HEK293 (cell line): ENCODE measurements at regions not wholly inside any gene's neighbourhood (a gene's known extent, or its start where the extent isn't known, plus 50 kb on each side); places are given as distances from the start of the nearest gene placed in this dataset.

Experiments
- CTCF ChIA-PET: fragments of 350-600 bp; formaldehyde crosslinking; extraction: SDS; loops from one replicate; lab custom pipeline; 2021; ENCODE audit warnings: antibody characterized with exemption; lab: Yijun Ruan, JAX
- POLR2A ChIA-PET: fragments of 300-600 bp; formaldehyde crosslinking; extraction: SDS; loops from one replicate; lab custom pipeline; 2020; ENCODE audit warnings: antibody characterized with exemption, inconsistent platforms; lab: Yijun Ruan, JAX
- H3K27ac ChIP-seq: fragments of 200-500 bp; sonication (Bioruptor generic); 2 replicates; pipeline ENCODE4 v1.5.1; 2014; ENCODE audit warnings: low read depth, low read length, control low read depth, inconsistent platforms; ENCODE audit errors: extremely low read depth
- H3K36me3 ChIP-seq, 2 experiments: fragments of 200-500 bp in 1 of 2; sonication (Bioruptor generic) in 1 of 2; 1 replicate in 1 of 2; 2 replicates in 1 of 2; pipeline ENCODE4 v1.5.1; 2014 to 2017; ENCODE audit warnings: inconsistent platforms in 2 of 2, low read length in 2 of 2; ENCODE audit not compliant: control insufficient read depth in 2 of 2, insufficient read depth in 1 of 2
- H3K4me1 ChIP-seq: fragments of 200-500 bp; sonication (Bioruptor generic); 2 replicates; pipeline ENCODE4 v1.5.1; 2014; ENCODE audit warnings: mild to moderate bottlenecking, low read length, inconsistent platforms; ENCODE audit not compliant: control insufficient read depth, insufficient read depth
- H3K4me3 ChIP-seq: 2 replicates; pipeline ENCODE4 v1.5.1; 2011; ENCODE audit warnings: low read depth, mild to moderate bottlenecking, control low read depth, low read length, moderate library complexity
- H3K9me3 ChIP-seq: fragments of 200-500 bp; sonication (Bioruptor generic); 2 replicates; pipeline ENCODE4 v1.5.1; 2014; ENCODE audit warnings: low read depth, low read length, inconsistent platforms; ENCODE audit not compliant: control insufficient read depth, insufficient read depth
- BCL11B ChIP-seq: fragments of 450-650 bp; formaldehyde crosslinking; IDR thresholded peaks from 2 replicates; pipeline ENCODE4 v1.5.1; 2016; ENCODE audit warnings: low read depth, missing biosample characterization, missing genetic modification characterization
- HOXD13 ChIP-seq: sonication (generic); formaldehyde crosslinking; IDR thresholded peaks from 2 replicates; pipeline ENCODE4 v1.8.0; 2022; ENCODE audit warnings: missing genetic modification reagents, borderline replicate concordance
- MYNN ChIP-seq: fragments of 450-650 bp; formaldehyde crosslinking; IDR thresholded peaks from 2 replicates; pipeline ENCODE4 v1.5.1; 2016; ENCODE audit warnings: missing biosample characterization, missing genetic modification characterization, borderline replicate concordance
- MZF1 ChIP-seq: fragments of 450-650 bp; formaldehyde crosslinking; IDR thresholded peaks from 2 replicates; pipeline ENCODE4 v1.5.1; 2017; ENCODE audit warnings: missing biosample characterization, missing genetic modification characterization, borderline replicate concordance
- PRDM1 ChIP-seq: fragments of 450-650 bp; formaldehyde crosslinking; IDR thresholded peaks from 2 replicates; pipeline ENCODE4; 2016; ENCODE audit warnings: missing biosample characterization, missing genetic modification characterization
- PRDM6 ChIP-seq: fragments of 450-650 bp; formaldehyde crosslinking; IDR thresholded peaks from 2 replicates; pipeline ENCODE4 v1.5.1; 2017; ENCODE audit warnings: missing biosample characterization, missing genetic modification characterization
- ZBTB17 ChIP-seq: fragments of 450-650 bp; formaldehyde crosslinking; IDR thresholded peaks from 2 replicates; pipeline ENCODE4 v1.5.1; 2016; ENCODE audit warnings: missing biosample characterization, missing genetic modification characterization
- ZNF140 ChIP-seq: fragments of 450-650 bp; formaldehyde crosslinking; IDR thresholded peaks from 2 replicates; pipeline ENCODE4 v1.5.1; 2016; ENCODE audit warnings: missing biosample characterization, missing genetic modification characterization
- ZNF174 ChIP-seq: fragments of 450-650 bp; formaldehyde crosslinking; IDR thresholded peaks from 2 replicates; pipeline ENCODE4 v1.5.0; 2017; ENCODE audit warnings: missing biosample characterization, mild to moderate bottlenecking, missing genetic modification characterization
- ZNF18 ChIP-seq: fragments of 450-650 bp; formaldehyde crosslinking; IDR thresholded peaks from 2 replicates; pipeline ENCODE4 v1.5.1; 2016; ENCODE audit warnings: missing biosample characterization, missing genetic modification characterization
- ZNF335 ChIP-seq: fragments of 450-650 bp; formaldehyde crosslinking; conservative IDR thresholded peaks from 2 replicates; pipeline ENCODE4 v1.5.1; 2016; ENCODE audit warnings: missing biosample characterization, missing genetic modification characterization
- ZNF488 ChIP-seq: fragments of 450-650 bp; formaldehyde crosslinking; IDR thresholded peaks from 2 replicates; pipeline ENCODE4 v1.5.1; 2016; ENCODE audit warnings: missing biosample characterization, missing genetic modification characterization
- ZNF521 ChIP-seq: fragments of 450-650 bp; formaldehyde crosslinking; IDR thresholded peaks from 2 replicates; pipeline ENCODE4 v1.5.1; 2017; ENCODE audit warnings: missing biosample characterization, mild to moderate bottlenecking, missing genetic modification characterization
- ZNF560 ChIP-seq: fragments of 450-650 bp; formaldehyde crosslinking; IDR thresholded peaks from 2 replicates; pipeline ENCODE4 v1.5.1; 2017; ENCODE audit warnings: missing biosample characterization, missing genetic modification characterization, borderline replicate concordance
- ZNF561 ChIP-seq: fragments of 450-650 bp; IDR thresholded peaks from 2 replicates; pipeline ENCODE4 v1.5.1; 2018; ENCODE audit warnings: missing biosample characterization, missing genetic modification characterization, borderline replicate concordance
- ZNF580 ChIP-seq: fragments of 450-650 bp; formaldehyde crosslinking; IDR thresholded peaks from 2 replicates; pipeline ENCODE4 v1.5.1; 2016; ENCODE audit warnings: missing biosample characterization, missing genetic modification characterization
- ZNF670 ChIP-seq: fragments of 450-650 bp; formaldehyde crosslinking; IDR thresholded peaks from 2 replicates; pipeline ENCODE4 v1.5.1; 2016; ENCODE audit warnings: missing biosample characterization, missing genetic modification characterization, low read depth
- TF ChIP-seq, protein P1 (sequence below): fragments of 450-650 bp; formaldehyde crosslinking; IDR thresholded peaks from 2 replicates; pipeline ENCODE4; 2016; ENCODE audit warnings: missing biosample characterization, missing genetic modification characterization
- TF ChIP-seq, protein P2 (sequence below): fragments of 450-650 bp; formaldehyde crosslinking; IDR thresholded peaks from 2 replicates; pipeline ENCODE4 v1.5.1; 2016; ENCODE audit warnings: missing biosample characterization, missing genetic modification characterization

GRCh38 chr13:112177450-112178288, 110.7 kb downstream of the SOX1 start:
- TF ChIP-seq ZNF521 (tag by site-specific recombination) (no peak), ZBTB17 (peak; percentile 43; the same call in 1 of the 2 replicates)
- TF ChIP-seq, all 188 proteins: peak for 1
- ChIA-PET CTCF (no interaction called here), POLR2A (no interaction called here)
- H3K36me3 ChIP-seq = no peaks in the 10 kb centered on the region
- H3K4me3 ChIP-seq = no peak overlapping the region
- no peaks in the 10 kb centered on the region for H3K4me1 ChIP-seq
- no peaks in the 10 kb centered on the region for H3K9me3 ChIP-seq
- H3K27ac ChIP-seq = no peak overlapping the region

GRCh38 chr13:112178769-112179168, 111.8 kb downstream of the SOX1 start:
- H3K27ac ChIP-seq = no peak overlapping the region
- H3K9me3 ChIP-seq = no peaks in the 10 kb centered on the region
- no peaks in the 10 kb centered on the region for H3K36me3 ChIP-seq
- H3K4me1 ChIP-seq = no peaks in the 10 kb centered on the region
- TF ChIP-seq ZNF335 (tag by site-specific recombination) (no peak), PRDM1 (no peak), PRDM6 (tag by site-specific recombination) (no peak), HOXD13 (CRISPR knock-in tag) (no peak), ZNF670 (tag by site-specific recombination) (no peak), MZF1 (no peak), MYNN (tag by site-specific recombination) (no peak), ZNF561 (tag by site-specific recombination) (no peak), ZNF18 (tag by site-specific recombination) (no peak), ZNF560 (tag by site-specific recombination) (no peak), ZNF140 (no peak), ZNF580 (tag by site-specific recombination) (no peak), ZNF174 (no peak), ZNF488 (tag by site-specific recombination) (no peak), BCL11B (no peak)
- TF ChIP-seq, protein P1, sequence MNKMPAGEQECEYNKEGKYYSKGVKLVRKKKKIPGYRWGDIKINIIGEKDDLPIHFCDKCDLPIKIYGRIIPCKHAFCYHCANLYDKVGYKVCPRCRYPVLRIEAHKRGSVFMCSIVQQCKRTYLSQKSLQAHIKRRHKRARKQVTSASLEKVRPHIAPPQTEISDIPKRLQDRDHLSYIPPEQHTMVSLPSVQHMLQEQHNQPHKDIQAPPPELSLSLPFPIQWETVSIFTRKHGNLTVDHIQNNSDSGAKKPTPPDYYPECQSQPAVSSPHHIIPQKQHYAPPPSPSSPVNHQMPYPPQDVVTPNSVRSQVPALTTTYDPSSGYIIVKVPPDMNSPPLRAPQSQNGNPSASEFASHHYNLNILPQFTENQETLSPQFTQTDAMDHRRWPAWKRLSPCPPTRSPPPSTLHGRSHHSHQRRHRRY (tag by site-specific recombination) = no peak
- TF ChIP-seq, protein P2, sequence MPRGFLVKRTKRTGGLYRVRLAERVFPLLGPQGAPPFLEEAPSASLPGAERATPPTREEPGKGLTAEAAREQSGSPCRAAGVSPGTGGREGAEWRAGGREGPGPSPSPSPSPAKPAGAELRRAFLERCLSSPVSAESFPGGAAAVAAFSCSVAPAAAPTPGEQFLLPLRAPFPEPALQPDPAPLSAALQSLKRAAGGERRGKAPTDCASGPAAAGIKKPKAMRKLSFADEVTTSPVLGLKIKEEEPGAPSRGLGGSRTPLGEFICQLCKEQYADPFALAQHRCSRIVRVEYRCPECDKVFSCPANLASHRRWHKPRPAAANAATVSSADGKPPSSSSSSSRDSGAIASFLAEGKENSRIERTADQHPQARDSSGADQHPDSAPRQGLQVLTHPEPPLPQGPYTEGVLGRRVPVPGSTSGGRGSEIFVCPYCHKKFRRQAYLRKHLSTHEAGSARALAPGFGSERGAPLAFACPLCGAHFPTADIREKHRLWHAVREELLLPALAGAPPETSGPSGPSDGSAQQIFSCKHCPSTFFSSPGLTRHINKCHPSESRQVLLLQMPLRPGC = no peak
- TF ChIP-seq, all 188 proteins: peak for 0
- POLR2A ChIA-PET = no interaction called here
- no peak overlapping the region for H3K4me3 ChIP-seq
- CTCF ChIA-PET = interaction anchor here (0.6 kb wide), 1 partner anchor 265 kb away, joined by 3 read pairs; no protein-coding TSS in a partner anchor
